ENCODE measurements at regions not wholly inside any gene's neighbourhood (a gene's known extent, or its start where the extent isn't known, plus 50 kb on each side); places are given as distances from the start of the nearest gene placed in this dataset.

DNA sequence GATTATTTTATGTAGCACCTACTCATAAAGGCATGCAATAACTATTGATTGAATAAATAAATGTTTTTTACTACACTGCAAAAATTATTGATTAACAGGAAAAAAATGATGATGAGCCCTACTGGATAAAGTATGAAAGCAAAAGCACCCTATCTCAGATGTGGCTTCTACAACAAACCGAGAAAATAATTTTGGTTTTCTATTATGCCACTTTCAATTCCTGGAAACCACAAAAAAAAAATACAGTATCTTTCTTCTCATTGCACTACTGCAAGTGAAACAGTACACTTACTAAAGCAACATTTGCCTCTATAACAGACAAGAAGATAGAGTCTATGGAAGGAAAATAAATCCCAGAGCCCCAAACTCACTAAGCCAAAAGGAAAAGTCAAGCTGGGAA lies 1882.4 kb downstream of the NCAM2 start:
- no peaks in the 10 kb centered on the region for H3K27me3 ChIP-seq (ENCODE audit: control insufficient read depth in 3 of 3, insufficient read depth in 3 of 3, low read length in 2 of 3)
- no peaks in the 10 kb centered on the region for H3K36me3 ChIP-seq (ENCODE audit: control insufficient read depth in 4 of 4, insufficient read depth in 4 of 4, low read length in 4 of 4)
- 55 to 76% methylated on average over 1 of the region's 1 CpG for WGBS, 2 donors
- H3K4me1 ChIP-seq (ENCODE audit: control insufficient read depth in 5 of 5, insufficient read depth in 5 of 5, low read length in 5 of 5), result no peaks in the 10 kb centered on the region
- no peak for ATAC-seq (ENCODE audit: insufficient read depth, low FRiP score)
- no peak overlapping the region for H3K27ac ChIP-seq (ENCODE audit: low read depth in 1 of 2, low read length in 1 of 2)
- H3K9ac ChIP-seq (ENCODE audit: insufficient read depth in 1 of 2, low read length in 2 of 2), result no peak overlapping the region
- DNase-seq, result no peak
- no peak overlapping the region for H3K4me3 ChIP-seq
- TF ChIP-seq, protein P1, sequence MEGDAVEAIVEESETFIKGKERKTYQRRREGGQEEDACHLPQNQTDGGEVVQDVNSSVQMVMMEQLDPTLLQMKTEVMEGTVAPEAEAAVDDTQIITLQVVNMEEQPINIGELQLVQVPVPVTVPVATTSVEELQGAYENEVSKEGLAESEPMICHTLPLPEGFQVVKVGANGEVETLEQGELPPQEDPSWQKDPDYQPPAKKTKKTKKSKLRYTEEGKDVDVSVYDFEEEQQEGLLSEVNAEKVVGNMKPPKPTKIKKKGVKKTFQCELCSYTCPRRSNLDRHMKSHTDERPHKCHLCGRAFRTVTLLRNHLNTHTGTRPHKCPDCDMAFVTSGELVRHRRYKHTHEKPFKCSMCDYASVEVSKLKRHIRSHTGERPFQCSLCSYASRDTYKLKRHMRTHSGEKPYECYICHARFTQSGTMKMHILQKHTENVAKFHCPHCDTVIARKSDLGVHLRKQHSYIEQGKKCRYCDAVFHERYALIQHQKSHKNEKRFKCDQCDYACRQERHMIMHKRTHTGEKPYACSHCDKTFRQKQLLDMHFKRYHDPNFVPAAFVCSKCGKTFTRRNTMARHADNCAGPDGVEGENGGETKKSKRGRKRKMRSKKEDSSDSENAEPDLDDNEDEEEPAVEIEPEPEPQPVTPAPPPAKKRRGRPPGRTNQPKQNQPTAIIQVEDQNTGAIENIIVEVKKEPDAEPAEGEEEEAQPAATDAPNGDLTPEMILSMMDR (IDR thresholded peaks at IDR 0.05; ENCODE audit: control extremely low read depth, extremely low read depth), result no peak
- H3K9me3 ChIP-seq (ENCODE audit: control insufficient read depth in 4 of 4, insufficient read depth in 3 of 4, low read length in 3 of 4), result peaks cover 0 to 5% (median 0%) of the 10 kb centered on the region in 4 donors

DNA sequence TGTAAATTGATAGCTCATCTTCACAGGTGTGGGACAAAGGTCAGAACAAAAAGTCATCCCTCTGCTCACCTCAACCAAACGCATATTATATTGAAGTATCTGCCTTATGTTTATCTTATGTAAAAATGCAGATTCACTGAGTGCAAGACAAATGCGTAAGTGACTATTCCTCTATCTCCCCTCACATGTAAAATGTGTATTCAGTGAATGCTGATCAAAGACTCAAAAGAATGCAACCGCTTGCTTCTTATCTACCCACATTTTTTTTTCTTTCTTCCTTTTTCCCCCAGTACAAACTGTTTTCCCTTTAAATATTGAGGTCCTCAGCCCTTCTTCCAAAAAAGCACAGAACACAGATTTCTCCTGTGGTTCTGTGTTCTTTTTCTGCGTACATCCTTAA lies 1882.9 kb downstream of the NCAM2 start:
- no peaks in the 10 kb centered on the region for H3K36me3 ChIP-seq (ENCODE audit: control insufficient read depth in 4 of 4, insufficient read depth in 4 of 4, low read length in 4 of 4)
- no peak for ATAC-seq (ENCODE audit: insufficient read depth, low FRiP score)
- no peak for DNase-seq
- TF ChIP-seq, protein P1 (IDR thresholded peaks at IDR 0.05; ENCODE audit: control extremely low read depth, extremely low read depth), result no peak
- no peak overlapping the region for H3K4me3 ChIP-seq
- no peak overlapping the region for H3K9ac ChIP-seq (ENCODE audit: insufficient read depth in 1 of 2, low read length in 2 of 2)
- WGBS, 2 donors, result 55 to 68% methylated on average over 4 of the region's 4 CpGs
- H3K4me1 ChIP-seq (ENCODE audit: control insufficient read depth in 5 of 5, insufficient read depth in 5 of 5, low read length in 5 of 5), result no peaks in the 10 kb centered on the region
- H3K27me3 ChIP-seq (ENCODE audit: control insufficient read depth in 3 of 3, insufficient read depth in 3 of 3, low read length in 2 of 3), result no peaks in the 10 kb centered on the region
- H3K9me3 ChIP-seq (ENCODE audit: control insufficient read depth in 4 of 4, insufficient read depth in 3 of 4, low read length in 3 of 4), result peaks cover 0 to 5% (median 0%) of the 10 kb centered on the region in 4 donors
- H3K27ac ChIP-seq (ENCODE audit: low read depth in 1 of 2, low read length in 1 of 2), result no peak overlapping the region

DNA sequence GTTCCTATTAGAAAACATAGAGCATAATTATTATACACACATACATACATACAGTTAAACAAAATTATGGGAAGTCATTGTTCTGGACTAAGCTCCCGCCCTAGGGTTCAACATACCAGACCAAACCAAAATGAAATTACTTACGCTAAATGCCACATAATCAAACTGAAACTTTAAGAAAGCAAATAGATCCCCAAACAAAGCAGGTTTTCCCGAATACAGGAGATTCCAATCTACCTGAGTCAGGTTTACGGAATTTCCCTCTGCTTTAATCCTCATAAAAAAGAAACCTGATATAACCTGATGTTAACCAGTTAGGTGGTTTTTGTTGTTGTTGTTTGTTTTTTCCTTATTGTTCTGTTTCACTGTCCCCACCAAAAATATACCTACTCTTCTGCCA lies 1886.9 kb downstream of the NCAM2 start:
- TF ChIP-seq, protein P1 (IDR thresholded peaks at IDR 0.05; ENCODE audit: control extremely low read depth, extremely low read depth), result no peak
- ATAC-seq (ENCODE audit: insufficient read depth, low FRiP score) (no peak), DNase-seq (no peak)
- H3K4me1 ChIP-seq (ENCODE audit: control insufficient read depth in 5 of 5, insufficient read depth in 5 of 5, low read length in 5 of 5), result no peaks in the 10 kb centered on the region
- no peaks in the 10 kb centered on the region for H3K36me3 ChIP-seq (ENCODE audit: control insufficient read depth in 4 of 4, insufficient read depth in 4 of 4, low read length in 4 of 4)
- 82 to 86% methylated on average over 4 of the region's 4 CpGs for WGBS, 2 donors
- no peak overlapping the region for H3K27ac ChIP-seq (ENCODE audit: low read depth in 1 of 2, low read length in 1 of 2)
- no peaks in the 10 kb centered on the region for H3K9me3 ChIP-seq (ENCODE audit: control insufficient read depth in 4 of 4, insufficient read depth in 3 of 4, low read length in 3 of 4)
- H3K9ac ChIP-seq (ENCODE audit: insufficient read depth in 1 of 2, low read length in 2 of 2), result no peak overlapping the region
- no peaks in the 10 kb centered on the region for H3K27me3 ChIP-seq (ENCODE audit: control insufficient read depth in 3 of 3, insufficient read depth in 3 of 3, low read length in 2 of 3)
- no peak overlapping the region for H3K4me3 ChIP-seq

DNA sequence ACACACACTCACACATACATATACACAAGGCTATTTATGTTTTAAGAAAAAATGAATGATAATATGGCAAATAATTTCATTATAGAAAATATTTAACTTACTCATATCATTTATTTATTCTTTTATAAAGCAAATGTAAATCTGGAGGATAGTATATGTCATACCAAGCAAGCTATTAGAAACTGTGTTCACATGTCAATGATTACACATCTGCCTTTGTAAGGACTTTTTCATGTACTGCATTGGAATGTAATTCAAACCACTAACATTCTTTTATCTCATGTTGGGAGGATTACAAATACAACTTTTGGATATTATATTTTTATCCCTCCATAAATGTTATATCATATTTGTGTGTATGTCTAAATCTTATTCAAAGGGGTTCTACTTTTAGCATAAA lies 1887.4 kb downstream of the NCAM2 start:
- no peak for DNase-seq
- Histone ChIP-seq H3K36me3 (ENCODE audit: control insufficient read depth in 4 of 4, insufficient read depth in 4 of 4, low read length in 4 of 4) (no peaks in the 10 kb centered on the region), H3K27me3 (ENCODE audit: control insufficient read depth in 3 of 3, insufficient read depth in 3 of 3, low read length in 2 of 3) (no peaks in the 10 kb centered on the region), H3K9ac (ENCODE audit: insufficient read depth in 1 of 2, low read length in 2 of 2) (no peak overlapping the region), H3K4me3 (no peak overlapping the region), H3K27ac (ENCODE audit: low read depth in 1 of 2, low read length in 1 of 2) (no peak overlapping the region), H3K9me3 (ENCODE audit: control insufficient read depth in 4 of 4, insufficient read depth in 3 of 4, low read length in 3 of 4) (no peaks in the 10 kb centered on the region), H3K4me1 (ENCODE audit: control insufficient read depth in 5 of 5, insufficient read depth in 5 of 5, low read length in 5 of 5) (no peaks in the 10 kb centered on the region)
- TF ChIP-seq, protein P1 (IDR thresholded peaks at IDR 0.05; ENCODE audit: control extremely low read depth, extremely low read depth), result no peak
- ATAC-seq (ENCODE audit: insufficient read depth, low FRiP score), result no peak

Data from lung (tissue), 11 donors.